HepG2 (cell line): ENCODE measurements at regions not wholly inside any gene's neighbourhood (a gene's known extent, or its start where the extent isn't known, plus 50 kb on each side); places are given as distances from the start of the nearest gene placed in this dataset.
A peak's percentile ranks its signal among the peaks of the same experiment; 100 is the strongest.

Source experiments
- ATAC-seq: fragments of 200-7000 bp; cut with Tn5 transposase; 3 replicates; pipeline ENCODE4 v1.9.1; 2020; ENCODE audit warnings: mild to moderate bottlenecking, moderate library complexity
- BruUV-seq: library from RNA; stranded (reverse); fragments of 400-500 nt; replicated peaks from 2 replicates; lab custom pipeline; 2021; lab: Mats Ljungman, UMichigan
- CTCF ChIA-PET: fragments of 300-600 bp; formaldehyde crosslinking; extraction: SDS; loops from one replicate; lab custom pipeline; 2021; ENCODE audit warnings: low total read pairs, inconsistent platforms, low intra/inter-chr PET ratio; lab: Yijun Ruan, JAX
- POLR2A ChIA-PET: fragments of 350-600 bp; sonication (Branson Sonifier 250); formaldehyde crosslinking; loops from one replicate; lab custom pipeline; 2020; ENCODE audit warnings: antibody characterized with exemption, inconsistent platforms; lab: Yijun Ruan, JAX
- DNase-seq: peaks from one replicate; pipeline ENCODE4 v3.0.0-alpha.2; 2015; ENCODE audit warnings: low spot score
- FAIRE-seq: peaks from 3 replicates; lab custom pipeline; 2011; peaks lifted over from hg19 to GRCh38; lab: Jason Lieb, UNC
- H2AFZ ChIP-seq: one replicate; pipeline ENCODE4 v1.6.1; 2011; ENCODE audit warnings: low read length, inconsistent platforms
- H3K27ac ChIP-seq: fragments of 300-600 bp; 3 replicates; pipeline ENCODE4 v1.8.0; 2011; ENCODE audit warnings: mixed run types, mild to moderate bottlenecking, mixed read lengths, low read length, inconsistent platforms; ENCODE audit not compliant: insufficient read depth; ENCODE audit errors: extremely low read length
- H3K27me3 ChIP-seq, 2 experiments: fragments of 200-600 bp in 1 of 2; 2 replicates in 1 of 2; 3 replicates in 1 of 2; pipeline versions ENCODE4 v1.6.0 to v1.8.0; 2011; ENCODE audit warnings: low read length in 2 of 2, mild to moderate bottlenecking in 2 of 2, moderate library complexity in 2 of 2, inconsistent platforms in 1 of 2; ENCODE audit not compliant: insufficient read depth in 2 of 2, control insufficient read depth in 1 of 2
- H3K36me3 ChIP-seq, 2 experiments: fragments of 200-600 bp in 1 of 2; replicated peaks in 1 of 2; 2 replicates in 1 of 2; 3 replicates in 1 of 2; pipeline versions ENCODE4 v1.5.1 to v1.8.0; 2011; ENCODE audit warnings: low read length in 2 of 2, inconsistent platforms in 1 of 2; ENCODE audit not compliant: insufficient read depth in 2 of 2, control insufficient read depth in 1 of 2
- H3K4me1 ChIP-seq: 2 replicates; pipeline ENCODE4 v1.5.1; 2012; ENCODE audit warnings: low read length, inconsistent platforms; ENCODE audit not compliant: insufficient read depth
- H3K4me2 ChIP-seq: 2 replicates; pipeline ENCODE4 v1.6.0; 2011; ENCODE audit warnings: low read depth, low read length, inconsistent platforms
- H3K4me3 ChIP-seq, 3 experiments: fragments of 200-600 bp in 1 of 3; sonication (generic), shearing (Covaris generic) in 1 of 3; replicated peaks in 1 of 3; 2 replicates each; pipeline ENCODE4 v1.5.1; 2011 to 2016; ENCODE audit warnings: low read length in 3 of 3, inconsistent platforms in 2 of 3, low read depth in 2 of 3, mild to moderate bottlenecking in 2 of 3, control low read depth in 1 of 3, mixed read lengths in 1 of 3; ENCODE audit not compliant: insufficient read depth in 1 of 3
- H3K79me2 ChIP-seq: one replicate; pipeline ENCODE4 v1.6.1; 2011; ENCODE audit warnings: low read length, inconsistent platforms; ENCODE audit not compliant: insufficient read depth
- H3K9ac ChIP-seq: 2 replicates; pipeline ENCODE4 v1.6.0; 2011; ENCODE audit warnings: mild to moderate bottlenecking, low read depth, low read length, inconsistent platforms; ENCODE audit not compliant: insufficient read depth
- H3K9me3 ChIP-seq: 2 replicates; pipeline ENCODE4 v1.5.1; 2012; ENCODE audit warnings: mild to moderate bottlenecking, low read length
- H4K20me1 ChIP-seq: 2 replicates; pipeline ENCODE4 v1.6.0; 2011; ENCODE audit warnings: inconsistent platforms, mild to moderate bottlenecking, low read length, moderate library complexity; ENCODE audit not compliant: insufficient read depth
- ADNP ChIP-seq: sonication (generic); formaldehyde crosslinking; IDR thresholded peaks from 2 replicates; pipeline ENCODE4 v1.4.0; 2020; ENCODE audit warnings: missing genetic modification reagents
- HMGA1 ChIP-seq: sonication (generic); formaldehyde crosslinking; conservative IDR thresholded peaks from 2 replicates; pipeline ENCODE4 v1.4.0; 2020; ENCODE audit warnings: missing genetic modification reagents
- MNT ChIP-seq: fragments of 450-650 bp; IDR thresholded peaks from 2 replicates; pipeline ENCODE4 v1.6.1; 2016
- NFIC ChIP-seq: IDR thresholded peaks from 2 replicates; pipeline ENCODE4 v1.6.1; 2012; ENCODE audit warnings: mild to moderate bottlenecking, low read length, inconsistent platforms
- NR2C2 ChIP-seq: sonication (generic); formaldehyde crosslinking; IDR thresholded peaks from 2 replicates; pipeline ENCODE4 v1.4.0; 2020; ENCODE audit warnings: missing genetic modification reagents, mild to moderate bottlenecking, moderate library complexity, borderline replicate concordance
- RARA ChIP-seq: IDR thresholded peaks from 2 replicates; pipeline ENCODE4 v1.6.1; 2016; ENCODE audit warnings: missing genetic modification reagents, missing compliant biosample characterization
- ZFP37 ChIP-seq: sonication (generic); formaldehyde crosslinking; IDR thresholded peaks from 2 replicates; pipeline ENCODE4 v1.4.0; 2020; ENCODE audit warnings: missing genetic modification reagents, borderline replicate concordance
- ZNF251 ChIP-seq: sonication (generic); formaldehyde crosslinking; IDR thresholded peaks from 2 replicates; pipeline ENCODE4 v1.9.0; 2021; ENCODE audit warnings: mild to moderate bottlenecking, missing genetic modification reagents
- ZNF607 ChIP-seq: sonication (generic); formaldehyde crosslinking; IDR thresholded peaks from 2 replicates; pipeline ENCODE4 v1.5.1; 2020; ENCODE audit warnings: missing genetic modification reagents, mild to moderate bottlenecking, borderline replicate concordance
- ZNF768 ChIP-seq: sonication (generic); formaldehyde crosslinking; IDR thresholded peaks from 2 replicates; pipeline ENCODE4 v1.4.0; 2020; ENCODE audit warnings: missing genetic modification reagents
- WGBS: methylation state at CpG from one replicate; pipeline ENCODE4 v1.1.6; 2017; ENCODE audit warnings: low lambda C conversion rate; 5-methylcytosine and 5-hydroxymethylcytosine counted together
- in situ Hi-C: cut with HindIII; loops from 2 replicates; pipeline ENCODE4 v1.10.0; 2017; ENCODE audit warnings: low pct_unique_long_range_greater_than_20kb; ENCODE audit not compliant: extremely low pct_ligation_motif_present
- intact Hi-C: fragments of 100-400 bp; cut with micrococcal nuclease; formaldehyde crosslinking; loops from one replicate; pipeline ENCODE4 v1.10.0; 2022; ENCODE audit not compliant: unreplicated experiment
- TF ChIP-seq, protein P1 (sequence below): sonication (generic); formaldehyde crosslinking; IDR thresholded peaks from 2 replicates; pipeline ENCODE4 v1.4.0; 2020; ENCODE audit warnings: mild to moderate bottlenecking, low read depth, missing genetic modification reagents
- TF ChIP-seq, protein P2 (sequence below): IDR thresholded peaks from 2 replicates; pipeline ENCODE4 v1.6.1; 2016; ENCODE audit warnings: low read depth, missing genetic modification reagents, missing compliant biosample characterization
- TF ChIP-seq, protein P3 (sequence below): IDR thresholded peaks from 2 replicates; pipeline ENCODE4 v1.6.1; 2016; ENCODE audit warnings: mild to moderate bottlenecking

DNA sequence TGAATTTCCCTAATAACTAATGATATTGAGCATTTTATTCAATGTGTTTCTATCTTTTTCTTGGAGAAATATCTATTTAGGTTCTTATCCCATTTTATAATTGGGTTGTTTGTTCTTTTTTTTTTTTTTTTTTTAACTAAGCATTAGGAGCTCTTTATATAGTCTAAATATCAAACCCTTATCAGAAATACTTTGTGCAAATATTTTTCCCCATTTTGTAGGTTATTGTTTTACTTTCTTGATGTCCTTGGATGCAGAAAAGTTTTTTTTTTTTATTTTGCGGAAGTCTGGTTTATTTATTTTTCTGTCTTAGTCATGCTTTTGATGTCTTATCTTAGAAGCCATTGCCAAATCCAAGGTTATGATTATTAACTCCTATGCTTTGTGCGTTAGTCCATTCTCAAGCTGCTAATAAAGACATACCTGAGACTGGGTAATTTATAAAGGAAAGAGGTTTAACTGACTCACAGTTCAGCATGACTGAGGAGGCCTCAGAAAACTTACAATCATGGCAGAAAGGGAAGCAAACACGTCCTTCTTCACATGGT lies 434.3 kb upstream of the TBX3 start (continued):
- TF ChIP-seq, protein P1, sequence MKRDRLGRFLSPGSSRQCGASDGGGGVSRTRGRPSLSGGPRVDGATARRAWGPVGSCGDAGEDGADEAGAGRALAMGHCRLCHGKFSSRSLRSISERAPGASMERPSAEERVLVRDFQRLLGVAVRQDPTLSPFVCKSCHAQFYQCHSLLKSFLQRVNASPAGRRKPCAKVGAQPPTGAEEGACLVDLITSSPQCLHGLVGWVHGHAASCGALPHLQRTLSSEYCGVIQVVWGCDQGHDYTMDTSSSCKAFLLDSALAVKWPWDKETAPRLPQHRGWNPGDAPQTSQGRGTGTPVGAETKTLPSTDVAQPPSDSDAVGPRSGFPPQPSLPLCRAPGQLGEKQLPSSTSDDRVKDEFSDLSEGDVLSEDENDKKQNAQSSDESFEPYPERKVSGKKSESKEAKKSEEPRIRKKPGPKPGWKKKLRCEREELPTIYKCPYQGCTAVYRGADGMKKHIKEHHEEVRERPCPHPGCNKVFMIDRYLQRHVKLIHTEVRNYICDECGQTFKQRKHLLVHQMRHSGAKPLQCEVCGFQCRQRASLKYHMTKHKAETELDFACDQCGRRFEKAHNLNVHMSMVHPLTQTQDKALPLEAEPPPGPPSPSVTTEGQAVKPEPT (CRISPR knock-in tag) = no peak
- TF ChIP-seq ZFP37 (CRISPR knock-in tag) (no peak), ZNF251 (CRISPR knock-in tag) (no peak), RARA (CRISPR knock-in tag) (0 out of 2 replicates have a peak, but pooled peaks have one; percentile 17)
- TF ChIP-seq, all 625 proteins: peak for 3

DNA sequence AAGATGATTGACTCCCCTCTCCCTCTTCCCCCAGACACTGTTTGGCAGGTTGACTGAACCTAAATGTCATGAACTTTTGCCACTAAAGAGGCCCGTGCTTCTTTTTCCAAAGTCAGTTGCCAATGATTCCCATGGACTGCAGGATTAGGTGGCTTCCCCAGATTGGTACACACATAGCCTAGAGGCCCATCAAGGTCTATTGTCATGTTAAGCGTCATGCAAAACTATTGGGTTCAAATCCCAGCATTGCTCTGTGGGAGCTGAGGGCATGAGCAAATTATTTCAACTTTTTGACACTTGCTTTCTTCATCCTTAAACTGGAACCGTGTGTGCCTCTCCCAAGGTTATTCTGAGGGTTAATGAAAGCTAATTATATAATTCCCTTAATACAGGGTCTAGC lies 430.2 kb upstream of the TBX3 start:
- CTCF ChIA-PET = no interaction called here
- ATAC-seq (no peak), FAIRE-seq (no peak), DNase-seq (no peak)
- POLR2A ChIA-PET = no interaction called here
- Histone ChIP-seq H3K27me3 (peaks cover 0 to 3% of the 10 kb centered on the region in 2 experiments; a peak in 1 of 5 replicates), H3K27ac (no peak overlapping the region), H3K9ac (no peak overlapping the region), H2AFZ (no peak overlapping the region), H3K79me2 (no peaks in the 10 kb centered on the region), H3K4me3 (no peak overlapping the region), H3K4me2 (no peak overlapping the region), H4K20me1 (no peaks in the 10 kb centered on the region), H3K36me3 (no peaks in the 10 kb centered on the region), H3K4me1 (no peaks in the 10 kb centered on the region), H3K9me3 (no peaks in the 10 kb centered on the region)
- WGBS = 24% methylated on average over 3 of the region's 3 CpGs
- in situ Hi-C loops (no loop called here), intact Hi-C loops (no loop called here)
- BruUV-seq = no TSS peak
- TF ChIP-seq HMGA1 (CRISPR knock-in tag) (no peak), NFIC (no peak), NR2C2 (CRISPR knock-in tag) (no peak), ZNF607 (CRISPR knock-in tag) (no peak), ZNF768 (no peak), MNT (no peak), ADNP (no peak)
- TF ChIP-seq, protein P2, sequence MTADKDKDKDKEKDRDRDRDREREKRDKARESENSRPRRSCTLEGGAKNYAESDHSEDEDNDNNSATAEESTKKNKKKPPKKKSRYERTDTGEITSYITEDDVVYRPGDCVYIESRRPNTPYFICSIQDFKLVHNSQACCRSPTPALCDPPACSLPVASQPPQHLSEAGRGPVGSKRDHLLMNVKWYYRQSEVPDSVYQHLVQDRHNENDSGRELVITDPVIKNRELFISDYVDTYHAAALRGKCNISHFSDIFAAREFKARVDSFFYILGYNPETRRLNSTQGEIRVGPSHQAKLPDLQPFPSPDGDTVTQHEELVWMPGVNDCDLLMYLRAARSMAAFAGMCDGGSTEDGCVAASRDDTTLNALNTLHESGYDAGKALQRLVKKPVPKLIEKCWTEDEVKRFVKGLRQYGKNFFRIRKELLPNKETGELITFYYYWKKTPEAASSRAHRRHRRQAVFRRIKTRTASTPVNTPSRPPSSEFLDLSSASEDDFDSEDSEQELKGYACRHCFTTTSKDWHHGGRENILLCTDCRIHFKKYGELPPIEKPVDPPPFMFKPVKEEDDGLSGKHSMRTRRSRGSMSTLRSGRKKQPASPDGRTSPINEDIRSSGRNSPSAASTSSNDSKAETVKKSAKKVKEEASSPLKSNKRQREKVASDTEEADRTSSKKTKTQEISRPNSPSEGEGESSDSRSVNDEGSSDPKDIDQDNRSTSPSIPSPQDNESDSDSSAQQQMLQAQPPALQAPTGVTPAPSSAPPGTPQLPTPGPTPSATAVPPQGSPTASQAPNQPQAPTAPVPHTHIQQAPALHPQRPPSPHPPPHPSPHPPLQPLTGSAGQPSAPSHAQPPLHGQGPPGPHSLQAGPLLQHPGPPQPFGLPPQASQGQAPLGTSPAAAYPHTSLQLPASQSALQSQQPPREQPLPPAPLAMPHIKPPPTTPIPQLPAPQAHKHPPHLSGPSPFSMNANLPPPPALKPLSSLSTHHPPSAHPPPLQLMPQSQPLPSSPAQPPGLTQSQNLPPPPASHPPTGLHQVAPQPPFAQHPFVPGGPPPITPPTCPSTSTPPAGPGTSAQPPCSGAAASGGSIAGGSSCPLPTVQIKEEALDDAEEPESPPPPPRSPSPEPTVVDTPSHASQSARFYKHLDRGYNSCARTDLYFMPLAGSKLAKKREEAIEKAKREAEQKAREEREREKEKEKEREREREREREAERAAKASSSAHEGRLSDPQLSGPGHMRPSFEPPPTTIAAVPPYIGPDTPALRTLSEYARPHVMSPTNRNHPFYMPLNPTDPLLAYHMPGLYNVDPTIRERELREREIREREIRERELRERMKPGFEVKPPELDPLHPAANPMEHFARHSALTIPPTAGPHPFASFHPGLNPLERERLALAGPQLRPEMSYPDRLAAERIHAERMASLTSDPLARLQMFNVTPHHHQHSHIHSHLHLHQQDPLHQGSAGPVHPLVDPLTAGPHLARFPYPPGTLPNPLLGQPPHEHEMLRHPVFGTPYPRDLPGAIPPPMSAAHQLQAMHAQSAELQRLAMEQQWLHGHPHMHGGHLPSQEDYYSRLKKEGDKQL (CRISPR knock-in tag) = no peak
- TF ChIP-seq, protein P3, sequence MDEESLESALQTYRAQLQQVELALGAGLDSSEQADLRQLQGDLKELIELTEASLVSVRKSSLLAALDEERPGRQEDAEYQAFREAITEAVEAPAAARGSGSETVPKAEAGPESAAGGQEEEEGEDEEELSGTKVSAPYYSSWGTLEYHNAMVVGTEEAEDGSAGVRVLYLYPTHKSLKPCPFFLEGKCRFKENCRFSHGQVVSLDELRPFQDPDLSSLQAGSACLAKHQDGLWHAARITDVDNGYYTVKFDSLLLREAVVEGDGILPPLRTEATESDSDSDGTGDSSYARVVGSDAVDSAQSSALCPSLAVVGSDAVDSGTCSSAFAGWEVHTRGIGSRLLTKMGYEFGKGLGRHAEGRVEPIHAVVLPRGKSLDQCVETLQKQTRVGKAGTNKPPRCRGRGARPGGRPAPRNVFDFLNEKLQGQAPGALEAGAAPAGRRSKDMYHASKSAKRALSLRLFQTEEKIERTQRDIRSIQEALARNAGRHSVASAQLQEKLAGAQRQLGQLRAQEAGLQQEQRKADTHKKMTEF (CRISPR knock-in tag) = no peak
